H1 (cell line): ENCODE measurements at regions not wholly inside any gene's neighbourhood (a gene's known extent, or its start where the extent isn't known, plus 50 kb on each side); places are given as distances from the start of the nearest gene placed in this dataset.

Experiments
- CTCF ChIA-PET: fragments of 300-600 bp; sonication (Branson Sonifier 250); formaldehyde crosslinking; loops from one replicate; lab custom pipeline; 2021; ENCODE audit not compliant: partially characterized antibody; lab: Charles Lee
- POLR2A ChIA-PET: fragments of 300-600 bp; sonication (Branson Sonifier 250); formaldehyde crosslinking; loops from one replicate; lab custom pipeline; 2021; ENCODE audit warnings: inconsistent platforms; ENCODE audit not compliant: partially characterized antibody; lab: Charles Lee
- DNase-seq, 2 experiments: peaks; one replicate each; pipeline versions ENCODE4 v3.0.0 to v3.0.0-alpha.2; 2010 to 2022; ENCODE audit warnings: low spot score in 2 of 2, low read depth in 1 of 2, mixed read lengths in 1 of 2
- FAIRE-seq: peaks from 2 replicates; lab custom pipeline; 2011; peaks lifted over from hg19 to GRCh38; lab: Jason Lieb, UNC
- H2AFZ ChIP-seq: 2 replicates; pipeline ENCODE4 v1.8.1; 2012; ENCODE audit warnings: low read length, inconsistent platforms
- H2AK5ac ChIP-seq: 2 replicates; pipeline ENCODE4 v1.6.1; 2013; ENCODE audit warnings: low read depth, low read length
- H2BK120ac ChIP-seq: replicated peaks from 2 replicates; pipeline ENCODE3; 2013; ENCODE audit warnings: low read depth, low read length, inconsistent platforms
- H2BK12ac ChIP-seq: 2 replicates; pipeline ENCODE4 v1.6.1; 2013; ENCODE audit warnings: low read depth, low read length
- H2BK15ac ChIP-seq: 2 replicates; pipeline ENCODE4 v1.6.1; 2013; ENCODE audit warnings: low read length
- H2BK20ac ChIP-seq: 2 replicates; pipeline ENCODE4 v1.6.1; 2013; ENCODE audit warnings: low read length
- H2BK5ac ChIP-seq: 2 replicates; pipeline ENCODE4 v1.6.1; 2013; ENCODE audit warnings: low read depth, low read length
- H3K14ac ChIP-seq: 2 replicates; pipeline ENCODE4 v1.6.1; 2013; ENCODE audit warnings: inconsistent platforms; ENCODE audit not compliant: insufficient read length
- H3K18ac ChIP-seq: 2 replicates; pipeline ENCODE4 v1.6.1; 2013; ENCODE audit warnings: low read length; ENCODE audit errors: extremely low read depth
- H3K23ac ChIP-seq: 2 replicates; pipeline ENCODE4 v1.6.1; 2013; ENCODE audit warnings: inconsistent platforms; ENCODE audit not compliant: insufficient read length
- H3K23me2 ChIP-seq: 2 replicates; pipeline ENCODE4 v1.6.1; 2013; ENCODE audit warnings: low read depth, low read length
- H3K27ac ChIP-seq: 2 replicates; pipeline ENCODE4 v1.6.1; 2011; ENCODE audit warnings: low read depth, low read length, inconsistent platforms
- H3K27me3 ChIP-seq, 4 experiments: replicated peaks in 1 of 4; 1 replicate in 1 of 4; 2 replicates in 3 of 4; pipeline versions ENCODE4 v1.6.1 to v1.8.1; 2011 to 2013; ENCODE audit warnings: low read length in 3 of 4, mild to moderate bottlenecking in 3 of 4, inconsistent platforms in 2 of 4, mixed read lengths in 2 of 4, moderate library complexity in 1 of 4; ENCODE audit not compliant: control insufficient read depth in 3 of 4, insufficient read depth in 3 of 4; ENCODE audit errors: extremely low read depth in 1 of 4
- H3K36me3 ChIP-seq, 4 experiments: 2 replicates each; pipeline versions ENCODE4 v1.6.1 to v1.8.1; 2011 to 2013; ENCODE audit warnings: mild to moderate bottlenecking in 4 of 4, low read length in 3 of 4, moderate library complexity in 2 of 4, control low read depth in 1 of 4, inconsistent platforms in 1 of 4; ENCODE audit not compliant: insufficient read depth in 4 of 4, control insufficient read depth in 2 of 4
- H3K4ac ChIP-seq: replicated peaks from 2 replicates; pipeline ENCODE3; 2013; ENCODE audit warnings: low read length, low read depth, mixed read lengths, inconsistent platforms; ENCODE audit not compliant: insufficient read length
- H3K4me1 ChIP-seq, 4 experiments: replicated peaks in 1 of 4; 1 replicate in 1 of 4; 2 replicates in 3 of 4; pipeline versions ENCODE4 v1.6.1 to v1.8.1; 2011 to 2013; ENCODE audit warnings: low read length in 3 of 4, inconsistent platforms in 2 of 4, mixed read lengths in 1 of 4; ENCODE audit not compliant: insufficient read depth in 4 of 4, control insufficient read depth in 3 of 4
- H3K4me2 ChIP-seq, 2 experiments: 2 replicates each; pipeline versions ENCODE4 v1.6.1 to v1.8.1; 2011 to 2013; ENCODE audit warnings: low read depth in 2 of 2, low read length in 2 of 2, control low read depth in 1 of 2, inconsistent platforms in 1 of 2, mild to moderate bottlenecking in 1 of 2; ENCODE audit not compliant: insufficient read depth in 1 of 2
- H3K4me3 ChIP-seq, 4 experiments: fragments of 200-600, 300-600 bp in 1 of 4; sonication (generic), shearing (Covaris generic), sonication (Bioruptor Twin) in 1 of 4; 2 replicates each; pipeline versions ENCODE4 v1.5.1 to v1.8.1; 2011 to 2016; ENCODE audit warnings: low read length in 4 of 4, low read depth in 3 of 4, control low read depth in 2 of 4, inconsistent platforms in 2 of 4, mild to moderate bottlenecking in 2 of 4, mixed read lengths in 1 of 4, moderate library complexity in 1 of 4; ENCODE audit not compliant: insufficient read depth in 2 of 4; ENCODE audit errors: extremely low read depth in 1 of 4
- H3K56ac ChIP-seq: replicated peaks from 2 replicates; pipeline ENCODE3; 2013; ENCODE audit warnings: low read depth, mild to moderate bottlenecking, mixed read lengths, low read length, inconsistent platforms; ENCODE audit not compliant: insufficient read length
- H3K79me1 ChIP-seq: 2 replicates; pipeline ENCODE4 v1.6.1; 2013; ENCODE audit warnings: low read depth, low read length, control low read depth
- H3K79me2 ChIP-seq, 2 experiments: 2 replicates each; pipeline versions ENCODE4 v1.6.1 to v1.8.1; 2012 to 2013; ENCODE audit warnings: low read length in 2 of 2, mild to moderate bottlenecking in 2 of 2, inconsistent platforms in 1 of 2; ENCODE audit not compliant: insufficient read depth in 2 of 2, control insufficient read depth in 1 of 2
- H3K9ac ChIP-seq, 4 experiments: replicated peaks in 1 of 4; 1 replicate in 1 of 4; 2 replicates in 3 of 4; pipeline versions ENCODE4 v1.6.1 to v1.8.1; 2011 to 2013; ENCODE audit warnings: low read depth in 3 of 4, low read length in 3 of 4, control low read depth in 2 of 4, mild to moderate bottlenecking in 2 of 4, moderate library complexity in 2 of 4, inconsistent platforms in 1 of 4; ENCODE audit errors: extremely low read depth in 1 of 4
- H3K9me3 ChIP-seq, 2 experiments: 2 replicates each; pipeline versions ENCODE4 v1.6.1 to v1.8.1; 2012 to 2013; ENCODE audit warnings: mild to moderate bottlenecking in 2 of 2, moderate library complexity in 2 of 2, control low read depth in 1 of 2, inconsistent platforms in 1 of 2, low read depth in 1 of 2, low read length in 1 of 2, mixed read lengths in 1 of 2; ENCODE audit not compliant: insufficient read depth in 2 of 2
- H4K20me1 ChIP-seq, 2 experiments: replicated peaks in 1 of 2; 2 replicates each; pipeline versions ENCODE3 to v1.8.1; 2011 to 2013; ENCODE audit warnings: inconsistent platforms in 2 of 2, low read length in 2 of 2, mild to moderate bottlenecking in 1 of 2; ENCODE audit not compliant: insufficient read depth in 2 of 2, control insufficient read depth in 1 of 2
- H4K5ac ChIP-seq: 2 replicates; pipeline ENCODE4 v1.6.1; 2013; ENCODE audit warnings: low read length, low read depth, mixed read lengths, inconsistent platforms; ENCODE audit not compliant: insufficient read length
- H4K8ac ChIP-seq: 2 replicates; pipeline ENCODE4 v1.8.0; 2013; ENCODE audit warnings: mild to moderate bottlenecking, moderate library complexity, low read length, inconsistent platforms; ENCODE audit not compliant: insufficient read depth; ENCODE audit errors: extremely low read depth
- H4K91ac ChIP-seq: replicated peaks from 2 replicates; pipeline ENCODE3; 2013; ENCODE audit warnings: low read length, mixed read lengths, inconsistent platforms; ENCODE audit not compliant: insufficient read length
- BACH1 ChIP-seq: IDR thresholded peaks from 2 replicates; pipeline ENCODE4 v1.6.1; 2012; ENCODE audit warnings: low read length, improper control_type of control experiment
- CREB1 ChIP-seq: IDR thresholded peaks from 2 replicates; pipeline ENCODE4 v1.6.1; 2012; ENCODE audit warnings: inconsistent platforms
- EGR1 ChIP-seq: IDR thresholded peaks from 2 replicates; pipeline ENCODE4 v1.6.1; 2011; ENCODE audit warnings: low read depth, low read length, borderline replicate concordance
- EP300 ChIP-seq, 2 experiments: IDR thresholded peaks; 1 replicate in 1 of 2; 2 replicates in 1 of 2; pipeline ENCODE4 v1.6.1; 2011 to 2012; ENCODE audit warnings: low read depth in 2 of 2, low read length in 2 of 2, mild to moderate bottlenecking in 2 of 2, borderline replicate concordance in 1 of 2, inconsistent platforms in 1 of 2, moderate library complexity in 1 of 2
- HDAC6 ChIP-seq: IDR thresholded peaks from one replicate; pipeline ENCODE4 v1.7.1; 2012; ENCODE audit warnings: low read depth, mild to moderate bottlenecking, inconsistent platforms, low read length, moderate library complexity
- JUN ChIP-seq: IDR thresholded peaks from 2 replicates; pipeline ENCODE4 v1.6.1; 2011; ENCODE audit warnings: low read depth, mild to moderate bottlenecking, improper control_type of control experiment, low read length
- JUND ChIP-seq: IDR thresholded peaks from 2 replicates; pipeline ENCODE4 v1.6.1; 2011; ENCODE audit warnings: mild to moderate bottlenecking, improper control_type of control experiment, low read length
- KDM4A ChIP-seq: IDR thresholded peaks from one replicate; pipeline ENCODE4 v1.7.1; 2012; ENCODE audit warnings: low read depth, mild to moderate bottlenecking, moderate library complexity, low read length, inconsistent platforms; ENCODE audit not compliant: severe bottlenecking
- NANOG ChIP-seq: IDR thresholded peaks from 2 replicates; pipeline ENCODE4 v1.6.1; 2011; ENCODE audit warnings: low read length, low read depth, mild to moderate bottlenecking, inconsistent platforms; ENCODE audit not compliant: insufficient read depth, poor library complexity, severe bottlenecking
- NRF1 ChIP-seq: IDR thresholded peaks from 2 replicates; pipeline ENCODE4 v1.6.1; 2011; ENCODE audit warnings: mild to moderate bottlenecking, low read depth, low read length, improper control_type of control experiment
- POU5F1 ChIP-seq: IDR thresholded peaks from 2 replicates; pipeline ENCODE4 v1.6.1; 2011; ENCODE audit warnings: low read depth, mild to moderate bottlenecking, low read length, moderate library complexity
- RAD21 ChIP-seq, 2 experiments: IDR thresholded peaks in 1 of 2; conservative IDR thresholded peaks in 1 of 2; 2 replicates each; pipeline ENCODE4 v1.6.1; 2011; ENCODE audit warnings: low read depth in 2 of 2, low read length in 2 of 2, improper control_type of control experiment in 1 of 2, inconsistent platforms in 1 of 2, mild to moderate bottlenecking in 1 of 2, moderate library complexity in 1 of 2
- SIX5 ChIP-seq: IDR thresholded peaks from 2 replicates; pipeline ENCODE4 v1.6.1; 2011; ENCODE audit warnings: mild to moderate bottlenecking, low read depth, low read length
- YY1 ChIP-seq: IDR thresholded peaks from 2 replicates; pipeline ENCODE4 v1.6.1; 2011; ENCODE audit warnings: low read depth, mild to moderate bottlenecking, low read length

GRCh38 chr4:45215976-45216542, 489.7 kb upstream of the GNPDA2 start:
- H3K4me1 ChIP-seq, result no peaks in the 10 kb centered on the region
- H3K4me3 ChIP-seq, result no peak overlapping the region
- H4K91ac ChIP-seq, result no peak overlapping the region
- H3K79me1 ChIP-seq, result no peaks in the 10 kb centered on the region
- no peak overlapping the region for H3K4ac ChIP-seq
- H2BK12ac ChIP-seq, result no peak overlapping the region
- no peaks in the 10 kb centered on the region for H3K9me3 ChIP-seq
- no peak overlapping the region for H2BK120ac ChIP-seq
- no peak overlapping the region for H3K9ac ChIP-seq
- DNase-seq (no peak), FAIRE-seq (no peak)
- no peak overlapping the region for H3K18ac ChIP-seq
- H4K5ac ChIP-seq, result no peak overlapping the region
- no peaks in the 10 kb centered on the region for H3K79me2 ChIP-seq
- no peak overlapping the region for H2AK5ac ChIP-seq
- H2BK20ac ChIP-seq, result no peak overlapping the region
- H3K14ac ChIP-seq, result no peak overlapping the region
- ChIA-PET CTCF (interaction anchor here (1.1 kb wide), 1 partner anchor 10 kb away, joined by 3 read pairs; no protein-coding TSS in a partner anchor), POLR2A (no interaction called here)
- no peak overlapping the region for H2BK15ac ChIP-seq
- no peak overlapping the region for H2AFZ ChIP-seq
- no peak overlapping the region for H3K23ac ChIP-seq
- H3K23me2 ChIP-seq, result no peaks in the 10 kb centered on the region
- no peaks in the 10 kb centered on the region for H3K36me3 ChIP-seq
- no peaks in the 10 kb centered on the region for H3K27me3 ChIP-seq
- H3K27ac ChIP-seq, result no peak overlapping the region
- no peak overlapping the region for H4K8ac ChIP-seq
- H3K4me2 ChIP-seq, result no peak overlapping the region
- no peak overlapping the region for H3K56ac ChIP-seq
- H2BK5ac ChIP-seq, result no peak overlapping the region
- no peaks in the 10 kb centered on the region for H4K20me1 ChIP-seq
- TF ChIP-seq CREB1, result no peak
- TF ChIP-seq JUND, result no peak
- TF ChIP-seq EP300 (IDR thresholded peaks at IDR 0.05; ENCODE audit: borderline replicate concordance in 1 of 2, low read depth in 2 of 2, low read length in 2 of 2), result no peak
- no peak for TF ChIP-seq HDAC6
- no peak for TF ChIP-seq KDM4A
- no peak for TF ChIP-seq POU5F1
- no peak for TF ChIP-seq SIX5
- TF ChIP-seq RAD21 (IDR thresholded peaks at IDR 0.05 in 1 of 2, conservative IDR thresholded peaks at IDR 0.05 in 1 of 2; ENCODE audit: low read depth in 2 of 2, low read length in 2 of 2), result no peak
- TF ChIP-seq BACH1, result no peak
- TF ChIP-seq NANOG, result no peak
- TF ChIP-seq YY1, result no peak
- no peak for TF ChIP-seq NRF1
- TF ChIP-seq JUN, result no peak
- TF ChIP-seq EGR1, result no peak
